CD4-positive, alpha-beta T cell treated with Interferon gamma for 1 hour (primary cell): ENCODE measurements at regions not wholly inside any gene's neighbourhood (a gene's known extent, or its start where the extent isn't known, plus 50 kb on each side); places are given as distances from the start of the nearest gene placed in this dataset.
"Not testable (repeated sequence)": the region's sequence is repeated elsewhere in the genome, so short reads cannot be mapped to it uniquely, and the experiment has no call there.

ENCODE experiments used
- DNase-seq: peaks from one replicate; pipeline ENCODE4 v3.0.0-alpha.2; 2020

DNA sequence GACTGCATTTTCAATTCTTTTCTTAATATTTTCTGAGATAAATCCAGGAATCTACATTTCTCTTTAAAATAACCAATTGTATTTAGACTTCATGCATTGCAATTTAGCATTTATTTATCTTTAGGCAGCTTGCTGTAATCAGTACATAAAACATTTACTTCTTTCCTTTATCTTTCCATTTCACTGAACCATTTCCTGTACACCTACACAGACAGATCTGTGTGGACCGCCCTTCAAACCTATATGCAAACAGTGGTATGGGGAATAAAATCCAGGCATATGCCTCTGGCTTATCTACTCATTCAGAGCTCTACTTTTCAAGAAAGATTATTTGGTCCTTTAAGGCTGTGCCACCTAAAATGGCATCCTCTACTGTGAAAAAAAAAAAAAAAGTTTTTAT, 640.0 kb downstream of the MAT2B start:
- no peak for DNase-seq

- no peak for DNase-seq
Measured at GRCh38 chr5:164146223-164146622, 640.8 kb downstream of the MAT2B start.

DNA sequence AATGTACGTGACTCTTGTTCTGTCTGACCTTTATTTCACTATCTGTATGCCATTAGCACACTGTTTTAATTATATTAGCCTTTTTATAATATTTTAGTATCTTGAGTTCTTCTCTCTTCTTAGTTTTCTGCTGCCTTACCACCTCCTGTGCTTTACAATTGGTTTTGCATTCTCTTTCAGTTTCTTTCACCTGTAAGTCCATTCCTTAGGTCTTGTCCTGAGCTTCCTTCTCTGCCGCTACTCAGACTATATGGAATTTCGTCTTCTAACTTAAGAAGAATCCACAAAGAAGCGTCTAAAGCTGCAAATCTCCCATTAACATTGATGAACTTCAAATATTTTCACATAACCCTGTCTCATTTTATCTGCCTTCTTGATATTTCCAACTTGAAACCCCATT, 642.9 kb downstream of the MAT2B start:
- DNase-seq, result no peak

- not testable (repeated sequence) for DNase-seq
Measured at GRCh38 chr5:164152539-164152938, 647.1 kb downstream of the MAT2B start.

GRCh38 chr5:164153469-164154172, 648.2 kb downstream of the MAT2B start:
- DNase-seq, result no peak

DNA sequence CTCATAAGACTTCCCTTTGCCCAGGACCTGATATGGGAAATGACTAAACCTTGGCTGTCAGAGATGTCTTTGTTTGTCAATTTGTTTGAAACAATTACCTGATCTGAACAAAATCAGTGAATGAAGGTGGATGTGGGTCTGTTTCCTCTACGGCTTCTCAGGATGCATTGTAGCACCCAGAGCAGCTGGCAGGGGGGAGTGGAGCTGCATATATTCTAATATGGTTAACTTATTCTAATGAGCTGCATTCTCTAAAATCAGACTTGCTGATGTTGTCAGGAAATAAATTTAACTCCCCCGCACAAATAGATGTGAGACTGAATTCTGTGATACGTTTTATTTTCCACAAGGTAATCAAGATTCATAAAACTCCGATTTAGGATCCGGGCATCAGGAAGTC, 665.4 kb downstream of the MAT2B start:
- no peak for DNase-seq

- no peak for DNase-seq
Measured at GRCh38 chr5:164175083-164175482, 669.7 kb downstream of the MAT2B start.

DNA sequence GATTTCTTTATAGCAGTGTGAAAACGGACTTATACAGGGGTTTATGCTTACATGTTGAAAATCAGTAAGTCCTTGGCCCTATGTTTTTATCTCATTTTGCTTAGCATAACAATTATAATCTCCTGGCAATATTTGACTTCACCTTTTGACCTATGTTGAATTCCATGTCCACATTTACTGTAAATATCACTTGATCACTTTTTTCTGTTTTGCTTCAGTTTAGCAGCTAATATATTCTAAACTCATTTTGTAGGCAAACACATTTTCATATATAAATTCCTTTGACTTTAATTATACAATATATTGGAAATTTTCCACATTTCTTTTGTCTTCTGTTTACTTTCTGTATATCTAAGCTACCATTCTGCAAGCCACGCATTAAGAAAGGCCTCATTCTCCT, 674.0 kb downstream of the MAT2B start:
- no peak for DNase-seq

DNA sequence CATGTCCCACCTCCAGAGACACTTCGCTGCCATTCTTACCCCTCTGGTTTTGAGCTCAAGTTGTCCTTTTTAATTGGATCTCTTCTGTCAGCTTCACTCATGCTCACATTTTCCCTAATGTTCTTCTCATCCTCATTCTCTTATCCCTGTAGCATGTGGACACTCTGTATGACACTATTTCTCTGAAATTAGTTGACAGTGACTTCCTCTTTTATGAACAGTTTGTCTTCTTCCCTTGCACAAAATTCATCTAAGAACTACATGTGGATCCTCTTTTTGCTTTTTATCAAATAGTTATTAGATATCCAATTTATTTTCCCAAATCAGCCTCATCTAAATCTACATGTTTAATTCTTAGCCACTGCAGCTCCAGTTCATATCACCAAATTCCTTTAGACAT, 676.2 kb downstream of the MAT2B start:
- no peak for DNase-seq

- DNase-seq, result no peak
Measured at GRCh38 chr5:164184158-164184557, 678.7 kb downstream of the MAT2B start.

- no peak for DNase-seq
Measured at GRCh38 chr5:164185000-164185399, 679.6 kb downstream of the MAT2B start.

DNA sequence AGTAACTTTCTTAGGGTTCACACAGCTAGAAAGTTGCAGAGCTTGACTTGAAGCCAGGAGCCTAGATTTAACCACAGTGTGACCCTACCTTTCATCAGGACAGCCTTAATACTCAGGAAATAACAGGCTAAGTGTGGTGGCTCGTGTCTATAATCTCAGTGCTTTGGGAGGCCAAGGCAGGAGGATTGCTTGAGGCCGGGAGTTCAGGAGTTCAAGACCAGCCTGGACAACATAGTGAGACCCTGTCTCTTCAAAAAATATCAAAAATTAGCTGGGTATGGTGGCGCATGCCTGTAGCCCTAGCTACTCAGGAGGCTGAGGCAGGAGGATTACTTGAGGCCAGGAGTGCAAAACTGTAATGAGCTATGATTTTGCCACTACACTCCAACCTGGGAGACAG, 681.1 kb downstream of the MAT2B start:
- DNase-seq, result no peak

DNA sequence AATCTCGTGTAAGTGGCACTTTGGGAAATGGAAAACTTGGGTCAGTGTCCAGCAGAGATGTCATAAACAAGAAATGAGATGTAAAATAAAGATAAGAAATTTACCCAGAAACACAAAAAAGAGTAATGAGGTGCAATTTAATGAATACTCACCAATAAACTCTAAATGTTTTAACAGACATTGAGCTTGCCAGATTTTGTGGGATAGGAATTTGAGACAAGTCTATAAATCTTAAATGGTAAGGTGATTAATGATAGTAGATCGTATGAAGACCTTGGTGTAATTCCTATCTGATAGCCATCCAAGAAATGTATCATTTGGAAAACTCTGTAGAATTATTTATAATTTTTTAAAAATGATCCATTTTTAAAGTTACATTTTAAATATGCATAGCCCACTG, 682.4 kb downstream of the MAT2B start:
- DNase-seq, result no peak

- DNase-seq, result no peak
Measured at GRCh38 chr5:164188733-164189148, 683.3 kb downstream of the MAT2B start.

- no peak for DNase-seq
Measured at GRCh38 chr5:164191240-164191639, 685.8 kb downstream of the MAT2B start.

GRCh38 chr5:164202338-164202737, 696.9 kb downstream of the MAT2B start:
- no peak for DNase-seq

GRCh38 chr5:164203581-164204225, 698.3 kb downstream of the MAT2B start:
- no peak for DNase-seq

DNA sequence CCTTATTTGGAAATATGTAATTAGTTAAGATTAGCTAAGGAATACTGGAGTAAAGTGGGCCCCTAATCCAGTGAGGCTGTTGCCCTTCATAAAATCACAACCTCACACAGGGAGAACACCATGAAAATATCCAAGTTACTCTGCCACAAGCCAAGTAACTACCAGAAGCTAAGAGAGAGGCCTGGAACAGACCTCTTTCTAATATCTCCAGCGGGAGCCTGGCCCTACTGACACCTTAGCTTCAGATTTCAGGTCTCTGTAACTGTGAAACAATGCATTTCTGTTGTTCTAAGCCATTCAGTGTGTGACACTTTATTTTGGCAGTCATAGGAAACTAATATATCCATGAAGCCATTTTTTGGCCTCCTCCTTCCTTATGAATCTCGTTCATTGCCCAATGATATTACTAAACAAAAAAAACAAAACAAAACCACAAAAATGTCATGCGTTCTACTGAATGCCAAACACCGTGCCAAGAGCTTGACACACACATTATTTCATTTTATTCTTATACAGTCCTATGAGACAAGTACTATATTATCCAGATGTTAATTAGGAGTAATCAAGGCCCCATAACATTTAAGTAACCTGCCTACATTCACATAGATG, 699.0 kb downstream of the MAT2B start:
- DNase-seq, result no peak

DNA sequence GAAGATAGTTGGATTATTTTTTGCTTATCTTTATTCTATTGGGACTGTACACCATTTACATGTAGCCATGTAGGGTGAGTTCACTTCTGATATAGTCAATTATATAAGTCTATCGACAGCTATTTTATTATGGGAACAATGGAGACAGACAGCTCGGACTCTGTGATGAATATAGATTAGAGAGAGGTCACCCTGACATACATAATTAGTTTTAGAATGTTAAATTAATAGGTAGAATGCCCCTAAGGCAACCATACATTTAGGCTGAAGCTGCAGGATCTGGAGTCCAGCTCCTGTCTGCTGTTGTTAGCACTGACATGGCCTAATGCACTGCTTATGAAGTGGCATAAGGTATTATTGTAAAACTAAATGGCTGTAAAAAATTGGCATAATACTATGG, 700.8 kb downstream of the MAT2B start:
- no peak for DNase-seq

- no peak for DNase-seq
Measured at GRCh38 chr5:164207646-164208045, 702.2 kb downstream of the MAT2B start.

GRCh38 chr5:164210491-164210890, 705.1 kb downstream of the MAT2B start:
- no peak for DNase-seq

- DNase-seq, result no peak
Measured at GRCh38 chr5:164214698-164215097, 709.3 kb downstream of the MAT2B start.

- DNase-seq, result no peak
Measured at GRCh38 chr5:164217464-164217863, 712.0 kb downstream of the MAT2B start.

DNA sequence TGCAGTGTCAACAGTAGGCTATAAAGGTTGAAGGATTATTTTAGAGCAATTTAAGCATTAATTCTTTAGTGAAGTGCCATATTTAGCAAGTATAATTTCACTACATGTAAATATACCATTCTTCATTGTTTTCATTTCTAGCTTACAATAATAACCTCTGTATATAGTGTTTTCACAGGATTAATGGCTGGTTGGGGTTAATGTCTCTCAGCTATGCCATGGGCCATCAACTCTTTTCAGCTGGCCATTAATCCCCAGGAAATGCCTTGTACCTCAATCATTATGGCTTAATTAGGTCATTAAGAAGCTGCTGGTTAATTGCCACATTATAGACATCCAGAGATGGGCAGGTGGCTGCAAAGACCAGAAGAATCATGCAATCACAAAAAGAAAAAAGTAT, 715.1 kb downstream of the MAT2B start:
- DNase-seq, result no peak

- DNase-seq, result no peak
Measured at GRCh38 chr5:164224236-164224635, 718.8 kb downstream of the MAT2B start.
